ENCODE measurements at regions not wholly inside any gene's neighbourhood (a gene's known extent, or its start where the extent isn't known, plus 50 kb on each side); places are given as distances from the start of the nearest gene placed in this dataset.

DNA sequence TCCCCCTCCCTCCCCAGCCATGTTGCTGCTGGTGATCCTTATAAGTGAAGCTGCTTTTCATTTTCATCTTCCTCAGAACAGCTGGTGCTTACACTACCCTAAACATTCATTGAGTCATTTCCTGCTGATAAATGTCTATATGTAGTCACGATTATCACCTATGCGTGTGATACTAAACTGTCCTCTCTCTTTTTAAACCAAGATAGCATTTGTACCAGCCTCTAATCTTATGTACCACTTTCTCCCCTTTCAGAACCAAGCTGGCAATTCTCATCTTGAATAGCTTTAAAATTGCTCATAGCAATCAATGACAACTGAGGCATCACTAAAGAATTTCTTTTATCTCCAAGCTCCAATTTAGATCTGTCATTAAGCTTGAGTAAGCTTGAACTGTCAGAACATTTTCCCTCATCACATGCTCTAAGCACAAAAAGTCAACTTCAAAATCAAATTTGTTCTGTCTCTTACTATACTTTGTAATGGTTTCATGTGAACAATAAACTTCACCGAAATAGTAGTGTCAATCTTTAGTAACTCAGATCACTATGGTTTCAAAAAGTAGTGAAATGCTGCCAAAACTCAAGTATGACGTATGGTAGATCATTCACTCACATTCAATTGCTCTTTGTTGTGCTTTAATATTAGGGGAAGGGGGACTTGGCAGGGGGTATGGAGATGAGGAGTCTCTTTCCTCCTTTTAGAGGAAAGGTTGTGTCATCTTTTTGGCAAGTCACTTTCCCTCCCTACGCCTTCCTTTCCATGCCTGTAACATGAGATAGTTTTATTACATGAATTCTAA lies 178.1 kb upstream of the NOVA1 start:
- Histone ChIP-seq H3K27me3 (no peaks in the 10 kb centered on the region), H3K9me3 (no peaks in the 10 kb centered on the region), H3K27ac (peak overlapping the region in 1 of 12 donors; percentile 17), H3K36me3 (no peaks in the 10 kb centered on the region), H3K4me1 (peaks cover 0 to 8% (median 0%) of the 10 kb centered on the region in 12 donors), H3K4me3 (no peak overlapping the region)
- no peak for TF ChIP-seq POLR2A (IDR thresholded peaks at IDR 0.05)
- TF ChIP-seq, protein P1, sequence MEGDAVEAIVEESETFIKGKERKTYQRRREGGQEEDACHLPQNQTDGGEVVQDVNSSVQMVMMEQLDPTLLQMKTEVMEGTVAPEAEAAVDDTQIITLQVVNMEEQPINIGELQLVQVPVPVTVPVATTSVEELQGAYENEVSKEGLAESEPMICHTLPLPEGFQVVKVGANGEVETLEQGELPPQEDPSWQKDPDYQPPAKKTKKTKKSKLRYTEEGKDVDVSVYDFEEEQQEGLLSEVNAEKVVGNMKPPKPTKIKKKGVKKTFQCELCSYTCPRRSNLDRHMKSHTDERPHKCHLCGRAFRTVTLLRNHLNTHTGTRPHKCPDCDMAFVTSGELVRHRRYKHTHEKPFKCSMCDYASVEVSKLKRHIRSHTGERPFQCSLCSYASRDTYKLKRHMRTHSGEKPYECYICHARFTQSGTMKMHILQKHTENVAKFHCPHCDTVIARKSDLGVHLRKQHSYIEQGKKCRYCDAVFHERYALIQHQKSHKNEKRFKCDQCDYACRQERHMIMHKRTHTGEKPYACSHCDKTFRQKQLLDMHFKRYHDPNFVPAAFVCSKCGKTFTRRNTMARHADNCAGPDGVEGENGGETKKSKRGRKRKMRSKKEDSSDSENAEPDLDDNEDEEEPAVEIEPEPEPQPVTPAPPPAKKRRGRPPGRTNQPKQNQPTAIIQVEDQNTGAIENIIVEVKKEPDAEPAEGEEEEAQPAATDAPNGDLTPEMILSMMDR (IDR thresholded peaks at IDR 0.05) = no peak
- WGBS, 4 donors = 26 to 38% (median 30%) methylated on average over 5 of the region's 5 CpGs
- DNase-seq (no peak), ATAC-seq (peak in 2 of 4 donors; percentile 11 to 83)
- intact Hi-C loops (cut with DNase I) = no loop called here

DNA sequence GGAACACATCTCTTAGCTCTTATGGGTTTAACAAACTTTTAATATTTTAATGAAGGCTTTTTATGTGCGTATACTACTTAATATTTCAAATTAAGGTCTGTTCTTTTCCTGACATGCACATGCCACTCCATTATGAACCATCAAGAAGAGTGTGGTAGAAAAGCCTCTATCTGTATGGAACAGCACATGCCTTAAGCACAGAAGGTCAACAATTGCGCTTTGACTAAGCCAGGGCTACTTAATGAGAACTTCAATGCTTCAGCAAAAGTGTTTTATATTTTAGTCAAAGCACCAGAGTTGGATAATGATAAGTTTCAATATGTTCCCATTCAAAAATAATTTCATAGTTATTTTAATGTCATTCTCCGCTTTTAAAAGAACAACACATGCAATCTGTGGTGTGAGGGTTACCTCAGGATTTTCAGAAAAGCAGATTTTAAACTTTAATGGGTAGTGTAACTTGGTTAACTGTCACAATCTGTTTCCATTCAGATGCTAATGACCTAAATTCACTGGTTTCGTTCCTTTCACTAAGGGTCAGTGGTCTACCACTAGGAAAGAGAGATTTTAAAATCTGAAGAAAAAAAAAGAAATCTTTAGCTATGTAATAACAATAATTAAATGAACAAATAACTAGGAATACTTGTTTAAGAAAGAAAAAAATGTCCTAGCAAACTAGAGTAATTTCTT lies 193.4 kb upstream of the NOVA1 start:
- intact Hi-C loops (cut with DNase I) = no loop called here

DNA sequence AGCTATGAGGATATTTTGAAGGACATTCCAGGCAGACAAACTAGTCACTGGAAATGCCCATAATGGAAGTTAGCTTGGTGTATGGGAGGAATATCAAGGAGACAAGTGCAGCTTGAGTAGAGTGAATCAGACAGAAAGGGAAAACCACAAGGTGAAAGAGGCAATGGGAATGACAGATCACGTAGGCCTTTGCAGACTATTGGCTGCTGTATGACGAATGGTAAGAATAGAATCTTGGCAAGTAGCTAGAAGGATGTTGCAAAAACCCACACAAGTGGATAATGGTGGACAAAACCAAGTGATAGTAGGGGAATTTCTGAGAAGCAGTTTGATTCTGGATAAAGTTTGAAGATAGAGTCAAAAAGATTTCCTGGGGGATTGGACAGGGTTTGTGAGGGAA lies 196.9 kb upstream of the NOVA1 start:
- no peak for DNase-seq

More for the DNA sequence above, 193.4 kb upstream of the NOVA1 start:
- Histone ChIP-seq H3K4me3 (no peak overlapping the region), H3K9me3 (no peaks in the 10 kb centered on the region), H3K4me1 (no peaks in the 10 kb centered on the region), H3K27me3 (no peaks in the 10 kb centered on the region), H3K27ac (no peak overlapping the region), H3K36me3 (no peaks in the 10 kb centered on the region)
- TF ChIP-seq, protein P1 (IDR thresholded peaks at IDR 0.05) = no peak
- TF ChIP-seq POLR2A (IDR thresholded peaks at IDR 0.05) = no peak
- DNase-seq (no peak), ATAC-seq (no peak)
- WGBS, 4 donors = 52 to 62% (median 61%) methylated on average over 4 of the region's 4 CpGs

DNA sequence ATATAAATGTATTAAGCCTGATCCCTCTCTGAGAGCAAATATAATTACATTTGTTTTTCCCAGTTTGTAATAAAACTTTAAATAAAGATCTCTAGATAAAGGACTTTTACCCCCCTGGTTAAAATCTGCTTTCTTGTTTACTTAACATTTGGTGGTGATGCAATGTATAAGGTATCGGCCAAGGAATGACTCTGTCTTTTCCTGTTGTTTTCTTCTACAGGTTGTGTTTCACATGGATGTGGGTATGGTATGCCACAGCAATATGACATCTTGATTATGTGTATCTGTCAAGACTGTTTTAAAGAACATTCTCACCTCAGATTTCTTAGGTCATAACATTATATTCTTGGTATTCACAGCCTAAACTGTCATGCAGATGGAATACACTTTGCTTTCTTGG lies 210.6 kb upstream of the NOVA1 start:
- ATAC-seq (no peak), DNase-seq (no peak)
- intact Hi-C loops (cut with DNase I) = no loop called here
- TF ChIP-seq, protein P1 (IDR thresholded peaks at IDR 0.05) = no peak
- no peak for TF ChIP-seq POLR2A (IDR thresholded peaks at IDR 0.05)
- Histone ChIP-seq H3K27me3 (no peaks in the 10 kb centered on the region), H3K36me3 (no peaks in the 10 kb centered on the region), H3K9me3 (peaks cover 0 to 8% (median 0%) of the 10 kb centered on the region in 12 donors), H3K4me1 (no peaks in the 10 kb centered on the region), H3K27ac (no peak overlapping the region), H3K4me3 (no peak overlapping the region)
- 60 to 85% (median 63%) methylated on average over 1 of the region's 1 CpG for WGBS, 4 donors

More for the DNA sequence above, 196.9 kb upstream of the NOVA1 start:
- no peak for ATAC-seq
- no peak overlapping the region for H3K27ac ChIP-seq
- no peaks in the 10 kb centered on the region for H3K27me3 ChIP-seq
- H3K9me3 ChIP-seq = no peaks in the 10 kb centered on the region
- H3K4me1 ChIP-seq = no peaks in the 10 kb centered on the region
- H3K36me3 ChIP-seq = no peaks in the 10 kb centered on the region
- TF ChIP-seq, protein P1 (IDR thresholded peaks at IDR 0.05) = no peak
- no peak for TF ChIP-seq POLR2A (IDR thresholded peaks at IDR 0.05)
- no peak overlapping the region for H3K4me3 ChIP-seq
- intact Hi-C loops (cut with DNase I) = no loop called here
- WGBS, 4 donors = 49 to 66% (median 64%) methylated on average over 2 of the region's 2 CpGs

Data from heart left ventricle (tissue), 16 donors.